MCF 10A (cell line): ENCODE measurements at regions not wholly inside any gene's neighbourhood (a gene's known extent, or its start where the extent isn't known, plus 50 kb on each side); places are given as distances from the start of the nearest gene placed in this dataset.

Experiments used
- BruUV-seq: library from RNA; stranded (reverse); fragments of 400-500 nt; replicated peaks from 2 replicates; lab custom pipeline; 2021; lab: Mats Ljungman, UMichigan
- CTCF ChIA-PET: fragments of 300-600 bp; sonication (Branson Sonifier 250); formaldehyde crosslinking; extraction: SDS; loops from one replicate; lab custom pipeline; 2021; ENCODE audit warnings: antibody characterized with exemption, inconsistent platforms; lab: Yijun Ruan, JAX
- POLR2A ChIA-PET: fragments of 300-600, 350-650 bp; sonication (Branson Sonifier 250); formaldehyde crosslinking; extraction: SDS; loops from one replicate; lab custom pipeline; 2020; ENCODE audit warnings: antibody characterized with exemption, inconsistent platforms; lab: Yijun Ruan, JAX
- DNase-seq: peaks from one replicate; pipeline ENCODE4 v3.0.0-alpha.2; 2018; ENCODE audit not compliant: unreplicated experiment
- H3K27ac Mint-ChIP-seq: one replicate; pipeline ENCODE4 v1.8.0; 2022; ENCODE audit warnings: mild to moderate bottlenecking, low read depth, mixed read lengths; ENCODE audit not compliant: unreplicated experiment
- H3K27me3 Mint-ChIP-seq: one replicate; pipeline ENCODE4 v1.8.0; 2022; ENCODE audit warnings: mixed read lengths; ENCODE audit not compliant: insufficient read depth, unreplicated experiment
- H3K36me3 Mint-ChIP-seq: one replicate; pipeline ENCODE4 v1.8.0; 2022; ENCODE audit warnings: mild to moderate bottlenecking, moderate library complexity, mixed read lengths; ENCODE audit not compliant: insufficient read depth, unreplicated experiment
- H3K4me1 Mint-ChIP-seq: one replicate; pipeline ENCODE4 v1.8.0; 2022; ENCODE audit warnings: mixed read lengths; ENCODE audit not compliant: insufficient read depth, unreplicated experiment
- H3K4me3 Mint-ChIP-seq: one replicate; pipeline ENCODE4 v1.8.0; 2022; ENCODE audit warnings: mild to moderate bottlenecking, moderate library complexity, mixed read lengths; ENCODE audit not compliant: unreplicated experiment
- H3K9me3 Mint-ChIP-seq: one replicate; pipeline ENCODE4 v1.8.0; 2022; ENCODE audit warnings: mixed read lengths; ENCODE audit not compliant: unreplicated experiment
- CTCF ChIP-seq: fragments of 200-600 bp; IDR thresholded peaks from one replicate; pipeline ENCODE4 v1.8.0; 2022; ENCODE audit warnings: antibody characterized with exemption, mild to moderate bottlenecking; ENCODE audit not compliant: unreplicated experiment
- intact Hi-C: fragments of 100-400 bp; cut with micrococcal nuclease; formaldehyde crosslinking; loops from 2 replicates; pipeline ENCODE4 v1.14.1; 2022

GRCh38 chr2:191557841-191558240, 120.1 kb upstream of the NABP1 start:
- POLR2A ChIA-PET = interaction anchor here (0.6 to 1.8 kb wide), 3 partner anchors 123 to 173 kb away, joined by 3 to 4 read pairs (median 3); no protein-coding TSS in a partner anchor
- peaks cover 5% of the 10 kb centered on the region for H3K4me1 Mint-ChIP-seq
- no peaks in the 10 kb centered on the region for H3K9me3 Mint-ChIP-seq
- no peak overlapping the region for H3K27ac Mint-ChIP-seq
- CTCF ChIA-PET = interaction anchor here (0.5 to 9.5 kb wide), 5 partner anchors 9 to 605 kb away, joined by 3 to 85 read pairs (median 6); no protein-coding TSS in a partner anchor
- H3K36me3 Mint-ChIP-seq = no peaks in the 10 kb centered on the region
- TF ChIP-seq CTCF = no peak
- no peak overlapping the region for H3K4me3 Mint-ChIP-seq
- intact Hi-C loops = loop anchor here (5.0 to 10.0 kb wide), 2 partner anchors 309 to 727 kb away; no protein-coding TSS in a partner anchor
- no peaks in the 10 kb centered on the region for H3K27me3 Mint-ChIP-seq
- no peak for DNase-seq
- no TSS peak for BruUV-seq

- Mint-ChIP-seq H3K9me3 (no peaks in the 10 kb centered on the region), H3K4me3 (no peak overlapping the region), H3K27ac (no peak overlapping the region), H3K27me3 (no peaks in the 10 kb centered on the region), H3K36me3 (no peaks in the 10 kb centered on the region), H3K4me1 (peaks cover 5% of the 10 kb centered on the region)
- DNase-seq = no peak
- ChIA-PET POLR2A (interaction anchor here (0.6 to 1.8 kb wide), 2 partner anchors 132 to 253 kb away, joined by 3 to 4 read pairs; no protein-coding TSS in a partner anchor), CTCF (interaction anchor here (0.8 to 9.5 kb wide), 3 partner anchors 20 to 603 kb away, joined by 4 to 85 read pairs (median 4); no protein-coding TSS in a partner anchor)
- intact Hi-C loops = loop anchor here (5.0 to 10.0 kb wide), 2 partner anchors 308 to 725 kb away; no protein-coding TSS in a partner anchor
- no TSS peak for BruUV-seq
- TF ChIP-seq CTCF = no peak
Measured at GRCh38 chr2:191559569-191559968, 118.4 kb upstream of the NABP1 start.

- Mint-ChIP-seq H3K27ac (no peak overlapping the region), H3K9me3 (no peaks in the 10 kb centered on the region), H3K4me3 (no peak overlapping the region), H3K36me3 (no peaks in the 10 kb centered on the region), H3K27me3 (no peaks in the 10 kb centered on the region), H3K4me1 (no peaks in the 10 kb centered on the region)
- DNase-seq = no peak
- ChIA-PET CTCF (interaction anchor here (0.7 to 0.8 kb wide), 2 partner anchors 21 to 1325 kb away, joined by 3 to 4 read pairs; no protein-coding TSS in a partner anchor), POLR2A (no interaction called here)
- intact Hi-C loops = no loop called here
- TF ChIP-seq CTCF = no peak
- BruUV-seq = no TSS peak
Measured at GRCh38 chr2:191560411-191560980, 117.4 kb upstream of the NABP1 start.

- ChIA-PET POLR2A (interaction anchor here (0.8 to 1.1 kb wide), 2 partner anchors 10 kb away, joined by 3 read pairs; no protein-coding TSS in a partner anchor), CTCF (interaction anchor here (1.0 to 4.0 kb wide), 10 partner anchors 12 to 598 kb away, joined by 3 to 55 read pairs (median 7); no protein-coding TSS in a partner anchor)
- Mint-ChIP-seq H3K4me3 (no peak overlapping the region), H3K27me3 (no peaks in the 10 kb centered on the region), H3K27ac (no peak overlapping the region), H3K9me3 (no peaks in the 10 kb centered on the region), H3K4me1 (no peaks in the 10 kb centered on the region), H3K36me3 (no peaks in the 10 kb centered on the region)
- TF ChIP-seq CTCF = no peak
- DNase-seq = no peak
- BruUV-seq = no TSS peak
- intact Hi-C loops = no loop called here
Measured at GRCh38 chr2:191565120-191565519, 112.8 kb upstream of the NABP1 start.
